Gastroesophageal sphincter (tissue), 4 donors: ENCODE measurements at regions not wholly inside any gene's neighbourhood (a gene's known extent, or its start where the extent isn't known, plus 50 kb on each side); places are given as distances from the start of the nearest gene placed in this dataset.

Experiments used
- ATAC-seq: fragments of 150-250 bp; one replicate; pipeline ENCODE4 v1.9.1; 2016; ENCODE audit warnings: mild to moderate bottlenecking, moderate library complexity
- H3K27ac ChIP-seq, 4 donors: fragments of 200-600 bp; sonication (generic) in 3 of 4; 1 replicate in 3 of 4; 2 replicates in 1 of 4; pipeline ENCODE4 v1.5.1; 2016 to 2019
- H3K27me3 ChIP-seq: fragments of 200-600 bp; sonication (generic); one replicate; pipeline ENCODE4 v1.5.1; 2019
- H3K36me3 ChIP-seq, 2 donors: fragments of 200-600 bp; sonication (generic); one replicate each; pipeline ENCODE4 v1.5.1; 2019; ENCODE audit warnings: control low read depth in 1 of 2
- H3K4me1 ChIP-seq, 3 donors: fragments of 200-600 bp; sonication (generic); 1 replicate in 2 of 3; 2 replicates in 1 of 3; pipeline ENCODE4 v1.5.1; 2016 to 2019; ENCODE audit warnings: control low read depth in 2 of 3
- H3K4me3 ChIP-seq, 2 donors: fragments of 200-600 bp; sonication (generic); one replicate each; pipeline ENCODE4 v1.5.1; 2019; ENCODE audit warnings: mild to moderate bottlenecking in 1 of 2, moderate library complexity in 1 of 2
- H3K9me3 ChIP-seq, 3 donors: fragments of 200-600 bp; sonication (generic); one replicate each; pipeline ENCODE4 v1.5.1; 2017 to 2019; ENCODE audit warnings: control low read depth in 2 of 3
- EP300 ChIP-seq: sonication (generic); formaldehyde crosslinking; IDR thresholded peaks from one replicate; pipeline ENCODE4 v1.6.1; 2017; ENCODE audit warnings: antibody characterized with exemption, mild to moderate bottlenecking
- POLR2A ChIP-seq, 2 donors: fragments of 450-650 bp; IDR thresholded peaks; one replicate each; pipeline ENCODE4 v1.6.1; 2017; ENCODE audit warnings: antibody characterized with exemption in 2 of 2, mild to moderate bottlenecking in 2 of 2, moderate library complexity in 1 of 2
- POLR2AphosphoS5 ChIP-seq: sonication (generic); formaldehyde crosslinking; IDR thresholded peaks from one replicate; pipeline ENCODE4 v1.6.1; 2017; ENCODE audit warnings: antibody characterized with exemption
- WGBS, 2 donors: methylation state at CpG; one replicate each; pipeline ENCODE4 v1.1.5; 2018; ENCODE audit warnings: low coverage in 1 of 2; 5-methylcytosine and 5-hydroxymethylcytosine counted together
- TF ChIP-seq, protein P1 (sequence below), 4 experiments: fragments of 200-600 bp in 2 of 4; fragments of 450-650 bp in 2 of 4; sonication (generic) in 1 of 4; IDR thresholded peaks; one replicate each; pipeline ENCODE4 v1.5.1; 2017 to 2019; ENCODE audit warnings: antibody characterized with exemption in 4 of 4, mild to moderate bottlenecking in 2 of 4, moderate library complexity in 2 of 4

DNA sequence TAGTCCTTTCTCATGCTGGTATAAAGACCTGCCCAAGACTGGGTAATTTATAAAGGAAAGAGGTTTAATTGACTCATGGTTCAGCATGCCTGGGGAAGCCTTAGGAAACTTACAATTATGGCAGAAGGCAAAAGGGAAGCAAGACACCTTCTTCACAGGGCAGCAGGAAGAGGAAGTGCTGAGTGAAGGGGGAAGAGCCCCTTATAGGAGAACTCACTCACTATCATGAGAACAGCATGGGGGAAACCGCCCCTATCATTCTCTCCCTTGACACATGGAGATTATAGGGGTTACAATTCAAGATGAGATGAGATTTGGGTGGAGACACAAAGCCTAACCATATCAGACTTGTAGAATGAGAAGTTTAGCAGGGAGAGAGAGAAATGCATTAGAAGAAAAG lies 373.3 kb upstream of the DIAPH2 start:
- no peaks in the 10 kb centered on the region for H3K36me3 ChIP-seq
- H3K4me1 ChIP-seq, result no peaks in the 10 kb centered on the region
- no peak overlapping the region for H3K4me3 ChIP-seq
- H3K9me3 ChIP-seq, result no peaks in the 10 kb centered on the region
- WGBS, 2 donors, result 57% methylated on average over 1 of the region's 1 CpG; no CpG with 5 or more reads in 1 of the 2 donors
- H3K27ac ChIP-seq, result no peak overlapping the region
- no peak for TF ChIP-seq POLR2AphosphoS5
- TF ChIP-seq EP300, result no peak
- no peak for TF ChIP-seq POLR2A (IDR thresholded peaks at IDR 0.05)
- TF ChIP-seq, protein P1, sequence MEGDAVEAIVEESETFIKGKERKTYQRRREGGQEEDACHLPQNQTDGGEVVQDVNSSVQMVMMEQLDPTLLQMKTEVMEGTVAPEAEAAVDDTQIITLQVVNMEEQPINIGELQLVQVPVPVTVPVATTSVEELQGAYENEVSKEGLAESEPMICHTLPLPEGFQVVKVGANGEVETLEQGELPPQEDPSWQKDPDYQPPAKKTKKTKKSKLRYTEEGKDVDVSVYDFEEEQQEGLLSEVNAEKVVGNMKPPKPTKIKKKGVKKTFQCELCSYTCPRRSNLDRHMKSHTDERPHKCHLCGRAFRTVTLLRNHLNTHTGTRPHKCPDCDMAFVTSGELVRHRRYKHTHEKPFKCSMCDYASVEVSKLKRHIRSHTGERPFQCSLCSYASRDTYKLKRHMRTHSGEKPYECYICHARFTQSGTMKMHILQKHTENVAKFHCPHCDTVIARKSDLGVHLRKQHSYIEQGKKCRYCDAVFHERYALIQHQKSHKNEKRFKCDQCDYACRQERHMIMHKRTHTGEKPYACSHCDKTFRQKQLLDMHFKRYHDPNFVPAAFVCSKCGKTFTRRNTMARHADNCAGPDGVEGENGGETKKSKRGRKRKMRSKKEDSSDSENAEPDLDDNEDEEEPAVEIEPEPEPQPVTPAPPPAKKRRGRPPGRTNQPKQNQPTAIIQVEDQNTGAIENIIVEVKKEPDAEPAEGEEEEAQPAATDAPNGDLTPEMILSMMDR (IDR thresholded peaks at IDR 0.05), result no peak
- no peaks in the 10 kb centered on the region for H3K27me3 ChIP-seq
- no peak for ATAC-seq

DNA sequence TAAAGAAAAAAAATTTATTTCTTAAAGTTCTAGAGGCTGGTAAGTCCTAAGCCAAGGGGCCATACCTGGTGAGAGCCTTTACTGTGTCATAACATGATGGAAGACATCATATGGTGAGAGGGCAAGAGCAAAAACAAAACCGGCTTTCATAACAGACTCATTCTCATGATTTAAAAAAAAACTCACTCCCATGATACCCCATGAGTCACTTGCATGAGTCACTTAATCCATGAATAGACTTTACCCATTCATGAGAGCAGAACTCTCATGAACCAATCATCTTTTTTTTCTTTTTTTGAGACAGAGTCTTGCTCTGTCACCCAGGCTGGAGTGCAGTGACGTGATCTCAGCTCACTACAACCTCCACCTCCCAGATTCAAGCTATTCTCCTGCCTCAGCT lies 369.7 kb upstream of the DIAPH2 start:
- Histone ChIP-seq H3K27ac (no peak overlapping the region), H3K4me1 (no peaks in the 10 kb centered on the region), H3K36me3 (no peaks in the 10 kb centered on the region), H3K4me3 (no peak overlapping the region), H3K9me3 (no peaks in the 10 kb centered on the region), H3K27me3 (no peaks in the 10 kb centered on the region)
- TF ChIP-seq EP300, result no peak
- no peak for TF ChIP-seq POLR2AphosphoS5
- TF ChIP-seq, protein P1 (IDR thresholded peaks at IDR 0.05), result no peak
- TF ChIP-seq POLR2A (IDR thresholded peaks at IDR 0.05), result no peak
- 40% methylated on average over 1 of the region's 2 CpGs for WGBS, 2 donors
- no peak for ATAC-seq

DNA sequence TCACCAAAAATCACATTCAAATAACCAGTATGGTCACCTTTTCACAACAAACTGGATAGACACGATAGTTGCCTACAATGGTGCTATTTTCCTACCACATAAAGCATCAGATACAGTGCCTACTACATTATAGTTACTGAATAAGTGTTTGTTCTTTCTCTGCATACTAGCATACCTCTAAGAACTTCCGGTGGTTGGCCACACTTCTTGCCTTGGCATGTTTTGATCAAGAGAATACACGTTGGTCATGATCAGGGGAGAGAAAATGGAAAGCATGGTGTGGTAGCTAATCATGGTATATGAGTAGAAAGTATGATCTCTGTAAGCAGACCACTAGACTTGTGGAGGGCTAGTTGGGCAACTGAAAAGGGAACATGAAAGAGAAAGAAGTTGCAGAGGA lies 322.8 kb upstream of the DIAPH2 start:
- H3K4me1 ChIP-seq, result no peaks in the 10 kb centered on the region
- no peak for ATAC-seq
- WGBS, 2 donors, result 76 to 80% methylated on average over 1 to 3 of the region's 3 CpGs

GRCh38 chrX:96372313-96373046 lies 312.2 kb upstream of the DIAPH2 start:
- peak; percentile 64 for ATAC-seq
- 19 to 38% methylated on average over 7 of the region's 7 CpGs for WGBS, 2 donors

More for the DNA sequence above, 322.8 kb upstream of the DIAPH2 start:
- Histone ChIP-seq H3K27ac (no peak overlapping the region), H3K4me3 (no peak overlapping the region), H3K36me3 (no peaks in the 10 kb centered on the region), H3K9me3 (no peaks in the 10 kb centered on the region), H3K27me3 (no peaks in the 10 kb centered on the region)
- TF ChIP-seq, protein P1 (IDR thresholded peaks at IDR 0.05), result no peak
- TF ChIP-seq EP300 (no peak), POLR2A (IDR thresholded peaks at IDR 0.05) (no peak), POLR2AphosphoS5 (no peak)

DNA sequence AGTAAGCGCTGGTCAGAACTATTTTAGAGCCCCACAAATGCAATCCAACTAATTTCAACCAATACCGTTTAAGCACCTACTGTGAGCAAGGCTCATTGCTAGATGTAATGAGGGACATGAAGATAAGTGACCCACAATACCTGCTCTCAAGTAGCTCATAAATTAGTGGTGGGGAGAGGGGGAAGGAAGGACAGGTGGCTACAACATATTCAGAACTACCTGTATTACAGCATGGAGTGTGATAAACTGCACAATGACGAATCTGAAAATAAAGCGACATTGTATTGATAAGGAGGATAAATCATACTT lies 311.6 kb upstream of the DIAPH2 start:
- WGBS, 2 donors, result 29 to 38% methylated on average over 4 of the region's 4 CpGs
- Histone ChIP-seq H3K27ac (no peak overlapping the region), H3K4me1 (peaks cover 0 to 11% (median 0%) of the 10 kb centered on the region in 3 donors), H3K36me3 (no peaks in the 10 kb centered on the region), H3K4me3 (no peak overlapping the region), H3K9me3 (no peaks in the 10 kb centered on the region), H3K27me3 (no peaks in the 10 kb centered on the region)
- TF ChIP-seq EP300 (no peak), POLR2A (IDR thresholded peaks at IDR 0.05) (no peak), POLR2AphosphoS5 (no peak)
- TF ChIP-seq, protein P1 (IDR thresholded peaks at IDR 0.05), result no peak
- ATAC-seq, result no peak

More at GRCh38 chrX:96372313-96373046, 312.2 kb upstream of the DIAPH2 start:
- peaks cover 0 to 11% (median 0%) of the 10 kb centered on the region in 3 donors for H3K4me1 ChIP-seq
- peak overlapping the region in 1 of 2 donors; percentile 20 for H3K4me3 ChIP-seq
- no peak overlapping the region for H3K27ac ChIP-seq
- H3K9me3 ChIP-seq, result no peaks in the 10 kb centered on the region
- TF ChIP-seq EP300, result no peak
- TF ChIP-seq, protein P1 (IDR thresholded peaks at IDR 0.05), result peak; percentile 35 to 74 (median 66)
- no peaks in the 10 kb centered on the region for H3K27me3 ChIP-seq
- no peaks in the 10 kb centered on the region for H3K36me3 ChIP-seq
